GM21447 (cell line): ENCODE measurements at regions not wholly inside any gene's neighbourhood (a gene's known extent, or its start where the extent isn't known, plus 50 kb on each side); places are given as distances from the start of the nearest gene placed in this dataset.

Source experiments
- ATAC-seq: cut with Tn5 transposase; IDR thresholded peaks from one replicate; pipeline ENCODE4 v1.9.1; 2021; ENCODE audit not compliant: unreplicated experiment

GRCh38 chr7:20932785-20933527, 146.3 kb upstream of the SP8 start:
- ATAC-seq, result no peak

GRCh38 chr7:20945451-20945850, 158.8 kb upstream of the SP8 start:
- ATAC-seq, result no peak

- ATAC-seq, result no peak
Measured at GRCh38 chr7:20952916-20953315, 166.2 kb upstream of the SP8 start.

GRCh38 chr7:20954711-20955619, 168.3 kb upstream of the SP8 start:
- no peak for ATAC-seq

- no peak for ATAC-seq
Measured at GRCh38 chr7:20958572-20958971, 171.9 kb upstream of the SP8 start.

- ATAC-seq, result no peak
Measured at GRCh38 chr7:20959281-20959680, 172.6 kb upstream of the SP8 start.

- no peak for ATAC-seq
Measured at GRCh38 chr7:20963556-20964280, 177.0 kb upstream of the SP8 start.

- no peak for ATAC-seq
Measured at GRCh38 chr7:20964281-20964918, 177.7 kb upstream of the SP8 start.

GRCh38 chr7:20971219-20971618, 184.5 kb upstream of the SP8 start:
- ATAC-seq, result no peak

- no peak for ATAC-seq
Measured at GRCh38 chr7:20980232-20980631, 193.5 kb upstream of the SP8 start.

- ATAC-seq, result no peak
Measured at GRCh38 chr7:20980668-20981264, 194.1 kb upstream of the SP8 start.

- no peak for ATAC-seq
Measured at GRCh38 chr7:20988340-20988739, 201.7 kb upstream of the SP8 start.

GRCh38 chr7:20991544-20991943, 204.9 kb upstream of the SP8 start:
- ATAC-seq, result no peak

GRCh38 chr7:20993693-20994092, 207.0 kb upstream of the SP8 start:
- no peak for ATAC-seq

- no peak for ATAC-seq
Measured at GRCh38 chr7:20998309-20998708, 211.6 kb upstream of the SP8 start.

GRCh38 chr7:21011153-21011552, 224.5 kb upstream of the SP8 start:
- ATAC-seq, result no peak

GRCh38 chr7:21013765-21014539, 227.3 kb upstream of the SP8 start:
- no peak for ATAC-seq

GRCh38 chr7:21020667-21021066, 234.0 kb upstream of the SP8 start:
- ATAC-seq, result no peak

GRCh38 chr7:21023841-21024484, 237.3 kb upstream of the SP8 start:
- ATAC-seq, result no peak
